ENCODE measurements at regions not wholly inside any gene's neighbourhood (a gene's known extent, or its start where the extent isn't known, plus 50 kb on each side); places are given as distances from the start of the nearest gene placed in this dataset.

DNA sequence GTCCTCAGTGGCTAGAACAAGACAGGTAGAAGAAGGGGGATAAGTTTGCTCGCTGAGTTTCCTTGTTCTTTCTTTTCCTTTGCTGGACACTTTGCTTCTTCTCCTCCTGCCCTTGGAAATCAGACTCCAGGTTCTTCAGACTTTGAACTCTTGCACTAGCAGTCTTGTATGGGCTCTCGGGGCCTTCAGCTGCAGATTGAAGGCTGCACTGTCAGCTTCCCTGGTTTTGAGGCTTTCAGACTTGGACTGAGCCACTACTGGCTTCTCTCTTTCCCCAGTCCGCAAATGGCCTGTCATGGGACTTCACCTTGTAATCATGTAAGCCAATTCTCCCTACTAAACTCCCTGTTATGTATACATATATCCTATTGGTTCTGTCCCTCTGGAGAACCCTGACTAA is 379.8 kb downstream of the NDFIP2 start:
- Histone ChIP-seq H4K8ac (ENCODE audit: low read depth in 2 of 2, low read length in 2 of 2) (no peak overlapping the region), H2AFZ (replicated peaks; ENCODE audit: low read length, poor library complexity) (no peak overlapping the region), H3K9ac (ENCODE audit: low read depth, low read length) (no peak overlapping the region), H3K27ac (ENCODE audit: insufficient read depth, low read length) (no peak overlapping the region), H4K91ac (ENCODE audit: insufficient read depth, low read depth, low read length) (no peak overlapping the region), H3K36me3 (ENCODE audit: control insufficient read depth, insufficient read depth, low read length) (no peaks in the 10 kb centered on the region), H4K5ac (ENCODE audit: low read depth, low read length) (no peak overlapping the region), H3K56ac (ENCODE audit: extremely low read depth, insufficient read depth, low read length) (no peak overlapping the region), H3K4me1 (ENCODE audit: control insufficient read depth, insufficient read depth, low read length) (no peaks in the 10 kb centered on the region), H2BK20ac (ENCODE audit: low read depth, low read length) (no peak overlapping the region), H3K9me3 (ENCODE audit: control insufficient read depth, insufficient read depth, low read length) (no peaks in the 10 kb centered on the region), H2AK9ac (replicated peaks; ENCODE audit: low read depth, low read length, poor library complexity) (no peak overlapping the region), H2AK5ac (ENCODE audit: low read depth, low read length) (no peak overlapping the region), H3K23ac (ENCODE audit: low read depth, low read length) (no peak overlapping the region), H2BK15ac (ENCODE audit: low read depth, low read length) (no peak overlapping the region), H3K79me1 (ENCODE audit: low read depth in 1 of 2, low read length in 2 of 2) (no peaks in the 10 kb centered on the region), H2BK120ac (ENCODE audit: low read depth, low read length) (no peak overlapping the region), H3K18ac (ENCODE audit: low read depth, low read length) (no peak overlapping the region), H2BK5ac (ENCODE audit: low read depth, low read length, poor library complexity, severe bottlenecking) (no peak overlapping the region), H3K9me1 (ENCODE audit: insufficient read depth, low read length) (no peaks in the 10 kb centered on the region), H3K4ac (ENCODE audit: low read depth, low read length) (no peak overlapping the region), H3K4me3 (ENCODE audit: insufficient read depth, low read depth, low read length) (no peak overlapping the region), H3K14ac (replicated peaks; ENCODE audit: low read depth, low read length) (no peak overlapping the region), H3K4me2 (ENCODE audit: low read depth, low read length) (no peak overlapping the region), H3K27me3 (ENCODE audit: control insufficient read depth, insufficient read depth, low read length) (no peaks in the 10 kb centered on the region), H4K20me1 (ENCODE audit: insufficient read depth, low read length) (no peaks in the 10 kb centered on the region)
- ChIA-PET POLR2A (ENCODE audit: unreplicated experiment) (no interaction called here), CTCF (no interaction called here)
- no TSS peak for BruUV-seq (replicated peaks)
- dilution Hi-C loops (cut with HindIII; ENCODE audit: low sequenced_read_pairs, unreplicated experiment) (no loop called here), in situ Hi-C loops (cut with MboI; ENCODE audit: low sequenced_read_pairs) (no loop called here), intact Hi-C loops (cut with micrococcal nuclease) (no loop called here)
- 83% methylated on average over 1 of the region's 3 CpGs; no CpG with 5 or more reads in 1 of the 2 experiments for WGBS, 2 experiments (ENCODE audit: extremely low coverage in 2 of 2, insufficient read length in 1 of 2)
- TF ChIP-seq FOS (IDR thresholded peaks at IDR 0.05; ENCODE audit: low read depth, low read length) (no peak), POLR2A (IDR thresholded peaks at IDR 0.05; ENCODE audit: low read depth, low read length) (no peak), SMC3 (IDR thresholded peaks at IDR 0.05; ENCODE audit: low read depth, low read length) (no peak), USF2 (IDR thresholded peaks at IDR 0.05; ENCODE audit: low read depth, low read length) (no peak)
- ATAC-seq (ENCODE audit: low read depth), result no peak
- DNase-seq, result no peak

Data from IMR-90 (cell line).